ENCODE measurements at regions not wholly inside any gene's neighbourhood (a gene's known extent, or its start where the extent isn't known, plus 50 kb on each side); places are given as distances from the start of the nearest gene placed in this dataset.

DNA sequence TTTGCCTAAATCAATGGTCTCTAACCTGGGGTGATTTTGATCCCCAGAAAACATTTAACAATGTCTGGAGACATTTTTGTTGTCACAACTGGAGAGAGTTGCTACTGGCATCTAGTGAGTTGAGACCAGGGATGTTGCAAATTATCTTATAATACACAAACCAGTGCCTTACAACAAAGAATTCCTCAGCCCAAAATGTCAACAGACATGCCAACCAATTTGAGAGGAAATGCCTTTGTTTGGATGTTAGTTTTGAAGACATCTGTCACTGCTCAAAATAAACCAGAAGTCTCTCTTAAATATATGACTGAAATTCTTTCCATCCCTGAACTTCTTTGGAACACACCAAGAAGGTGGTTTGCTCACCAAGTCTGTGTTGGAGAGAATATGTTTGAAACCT is 336.9 kb upstream of the ATP2B1 start:
- no peak overlapping the region for H3K27ac ChIP-seq
- H3K36me3 ChIP-seq: no peaks in the 10 kb centered on the region
- no peak for TF ChIP-seq POLR2A (IDR thresholded peaks at IDR 0.05)
- TF ChIP-seq, protein P1, sequence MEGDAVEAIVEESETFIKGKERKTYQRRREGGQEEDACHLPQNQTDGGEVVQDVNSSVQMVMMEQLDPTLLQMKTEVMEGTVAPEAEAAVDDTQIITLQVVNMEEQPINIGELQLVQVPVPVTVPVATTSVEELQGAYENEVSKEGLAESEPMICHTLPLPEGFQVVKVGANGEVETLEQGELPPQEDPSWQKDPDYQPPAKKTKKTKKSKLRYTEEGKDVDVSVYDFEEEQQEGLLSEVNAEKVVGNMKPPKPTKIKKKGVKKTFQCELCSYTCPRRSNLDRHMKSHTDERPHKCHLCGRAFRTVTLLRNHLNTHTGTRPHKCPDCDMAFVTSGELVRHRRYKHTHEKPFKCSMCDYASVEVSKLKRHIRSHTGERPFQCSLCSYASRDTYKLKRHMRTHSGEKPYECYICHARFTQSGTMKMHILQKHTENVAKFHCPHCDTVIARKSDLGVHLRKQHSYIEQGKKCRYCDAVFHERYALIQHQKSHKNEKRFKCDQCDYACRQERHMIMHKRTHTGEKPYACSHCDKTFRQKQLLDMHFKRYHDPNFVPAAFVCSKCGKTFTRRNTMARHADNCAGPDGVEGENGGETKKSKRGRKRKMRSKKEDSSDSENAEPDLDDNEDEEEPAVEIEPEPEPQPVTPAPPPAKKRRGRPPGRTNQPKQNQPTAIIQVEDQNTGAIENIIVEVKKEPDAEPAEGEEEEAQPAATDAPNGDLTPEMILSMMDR (IDR thresholded peaks at IDR 0.05): no peak
- TF ChIP-seq EP300 (IDR thresholded peaks at IDR 0.05; ENCODE audit: low read depth): no peak
- no peak for TF ChIP-seq POLR2AphosphoS5 (IDR thresholded peaks at IDR 0.05)
- H3K4me1 ChIP-seq: no peaks in the 10 kb centered on the region
- in situ Hi-C loops (cut with MboI; ENCODE audit: low pct_ligation_motif_present in 1 of 4, low pct_unique_long_range_greater_than_20kb in 1 of 4, low sequenced_read_pairs in 3 of 4): no loop called here
- no peak for DNase-seq
- H3K4me3 ChIP-seq: no peak overlapping the region
- intact Hi-C loops (cut with DNase I; ENCODE audit: low total_unique reads): no loop called here
- no peaks in the 10 kb centered on the region for H3K9me3 ChIP-seq
- no peaks in the 10 kb centered on the region for H3K27me3 ChIP-seq

DNA sequence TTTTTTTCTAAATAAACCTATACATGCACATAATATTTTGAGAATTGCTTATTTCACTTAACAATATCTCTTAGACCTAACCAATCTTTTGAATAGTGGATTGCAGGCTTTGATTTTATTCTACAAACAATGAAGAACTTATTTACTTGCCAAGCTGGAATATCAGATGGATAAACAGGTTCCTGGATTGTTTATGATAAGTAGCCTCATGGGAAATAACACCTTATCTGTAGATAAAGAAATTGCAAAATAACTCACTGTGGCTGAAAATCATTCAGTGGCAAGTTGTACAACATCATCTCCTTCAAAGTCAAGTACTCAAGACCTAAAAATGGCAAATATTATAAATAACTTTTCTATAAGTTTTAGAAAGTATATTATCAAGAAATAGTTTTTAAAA is 335.4 kb upstream of the ATP2B1 start:
- no peaks in the 10 kb centered on the region for H3K9me3 ChIP-seq
- no peak overlapping the region for H3K4me3 ChIP-seq
- H3K36me3 ChIP-seq: no peaks in the 10 kb centered on the region
- DNase-seq: no peak
- H3K27me3 ChIP-seq: no peaks in the 10 kb centered on the region
- H3K4me1 ChIP-seq: no peaks in the 10 kb centered on the region
- H3K27ac ChIP-seq: no peak overlapping the region
- TF ChIP-seq POLR2AphosphoS5 (IDR thresholded peaks at IDR 0.05) (no peak), POLR2A (IDR thresholded peaks at IDR 0.05) (no peak), EP300 (IDR thresholded peaks at IDR 0.05; ENCODE audit: low read depth) (no peak)
- TF ChIP-seq, protein P1 (IDR thresholded peaks at IDR 0.05): no peak
- in situ Hi-C loops (cut with MboI; ENCODE audit: low pct_ligation_motif_present in 1 of 4, low pct_unique_long_range_greater_than_20kb in 1 of 4, low sequenced_read_pairs in 3 of 4) (no loop called here), intact Hi-C loops (cut with DNase I; ENCODE audit: low total_unique reads) (no loop called here)

DNA sequence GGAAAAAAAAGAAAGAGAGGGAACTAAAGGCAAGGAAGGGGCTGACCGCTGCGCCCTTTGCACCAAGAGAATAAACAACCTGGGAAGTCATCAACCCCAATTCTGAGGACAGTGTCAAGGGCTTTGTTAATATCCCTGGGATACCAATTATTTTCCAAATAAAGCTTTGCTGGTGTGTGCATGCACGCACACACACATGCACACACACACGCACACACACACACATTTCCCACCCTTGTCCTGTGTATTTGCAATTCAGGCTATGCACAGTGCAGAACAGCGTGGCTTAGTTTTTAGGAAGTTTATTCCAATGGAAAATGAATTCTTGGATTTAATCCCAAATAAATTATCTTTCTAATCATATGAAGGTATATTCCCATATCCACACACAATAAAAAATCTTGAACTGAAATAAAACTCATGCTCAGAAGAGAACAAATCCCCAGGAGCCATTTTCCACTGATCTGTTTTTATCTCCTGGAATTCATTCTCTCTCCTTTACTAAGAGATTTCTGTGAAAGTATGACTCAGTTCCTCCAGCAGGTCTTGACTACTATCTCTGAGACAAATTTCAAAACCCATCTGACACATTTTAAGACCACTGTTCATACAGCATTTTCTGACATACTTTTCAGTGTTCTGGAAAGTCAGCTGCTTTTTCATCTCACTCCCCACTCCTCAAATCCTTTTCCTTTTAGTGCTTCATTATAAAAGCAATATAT is 334.4 kb upstream of the ATP2B1 start:
- Histone ChIP-seq H3K27me3 (no peaks in the 10 kb centered on the region), H3K36me3 (no peaks in the 10 kb centered on the region), H3K27ac (no peak overlapping the region), H3K4me3 (no peak overlapping the region), H3K4me1 (no peaks in the 10 kb centered on the region), H3K9me3 (no peaks in the 10 kb centered on the region)
- TF ChIP-seq EP300 (IDR thresholded peaks at IDR 0.05; ENCODE audit: low read depth) (no peak), POLR2AphosphoS5 (IDR thresholded peaks at IDR 0.05) (no peak), POLR2A (IDR thresholded peaks at IDR 0.05) (no peak)
- TF ChIP-seq, protein P1 (IDR thresholded peaks at IDR 0.05): no peak
- intact Hi-C loops (cut with DNase I; ENCODE audit: low total_unique reads): no loop called here
- in situ Hi-C loops (cut with MboI; ENCODE audit: low pct_ligation_motif_present in 1 of 4, low pct_unique_long_range_greater_than_20kb in 1 of 4, low sequenced_read_pairs in 3 of 4): no loop called here
- WGBS, 2 donors (ENCODE audit: low coverage in 1 of 2): 93 to 94% methylated on average over 3 to 5 of the region's 5 CpGs
- DNase-seq: no peak

DNA sequence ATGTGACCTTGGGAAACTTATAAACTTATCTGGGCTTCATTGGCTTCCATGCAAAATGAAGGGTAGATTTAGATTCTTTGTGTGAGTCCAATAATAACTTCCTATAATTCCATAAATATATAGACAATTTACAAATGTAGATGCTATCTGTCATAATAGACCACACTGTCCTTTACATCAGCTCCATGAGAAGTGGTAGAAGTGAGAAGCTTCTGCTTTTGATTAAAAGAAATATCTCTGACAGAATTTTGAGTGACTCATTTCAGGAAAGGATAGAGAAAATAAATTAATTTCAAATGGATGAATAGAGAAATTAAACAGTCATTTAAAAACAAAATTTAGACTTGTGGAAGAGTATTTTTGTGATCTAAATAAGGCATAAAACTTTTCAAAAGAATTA is 329.7 kb upstream of the ATP2B1 start:
- no peak for TF ChIP-seq EP300 (IDR thresholded peaks at IDR 0.05; ENCODE audit: low read depth)
- no peak for TF ChIP-seq POLR2A (IDR thresholded peaks at IDR 0.05)
- TF ChIP-seq, protein P1 (IDR thresholded peaks at IDR 0.05): no peak
- no peak for TF ChIP-seq POLR2AphosphoS5 (IDR thresholded peaks at IDR 0.05)
- H3K36me3 ChIP-seq: no peaks in the 10 kb centered on the region
- no peak overlapping the region for H3K27ac ChIP-seq
- H3K4me1 ChIP-seq: no peaks in the 10 kb centered on the region
- intact Hi-C loops (cut with DNase I; ENCODE audit: low total_unique reads) (no loop called here), in situ Hi-C loops (cut with MboI; ENCODE audit: low pct_ligation_motif_present in 1 of 4, low pct_unique_long_range_greater_than_20kb in 1 of 4, low sequenced_read_pairs in 3 of 4) (no loop called here)
- H3K9me3 ChIP-seq: no peaks in the 10 kb centered on the region
- DNase-seq: no peak
- no peak overlapping the region for H3K4me3 ChIP-seq
- H3K27me3 ChIP-seq: no peaks in the 10 kb centered on the region

Data from transverse colon (tissue), 4 donors.